Activated CD8-positive, alpha-beta T cell treated with anti-CD3 and anti-CD28 coated beads for 36 hours (primary cell): ENCODE measurements at regions not wholly inside any gene's neighbourhood (a gene's known extent, or its start where the extent isn't known, plus 50 kb on each side); places are given as distances from the start of the nearest gene placed in this dataset.

Experiments
- ATAC-seq: fragments of 200-7000 bp; cut with Tn5 transposase; one replicate; pipeline ENCODE4 v1.10.0; 2021; ENCODE audit warnings: mild to moderate bottlenecking, moderate library complexity
- CTCF ChIA-PET: fragments of 350-600 bp; sonication (Branson Sonifier 250); formaldehyde crosslinking; loops from one replicate; lab custom pipeline; 2021; ENCODE audit warnings: antibody characterized with exemption; lab: Charles Lee
- POLR2A ChIA-PET: fragments of 350-600 bp; sonication (Branson Sonifier 250); formaldehyde crosslinking; loops from one replicate; lab custom pipeline; 2021; ENCODE audit warnings: antibody characterized with exemption; lab: Charles Lee
- DNase-seq: peaks from one replicate; pipeline ENCODE4 v3.0.0-alpha.2; 2020
- H3K27ac Mint-ChIP-seq: one replicate; pipeline ENCODE4 v1.8.0; 2021; ENCODE audit warnings: mild to moderate bottlenecking, mixed read lengths
- H3K27me3 Mint-ChIP-seq: one replicate; pipeline ENCODE4 v1.8.0; 2021; ENCODE audit warnings: mixed read lengths
- H3K36me3 Mint-ChIP-seq: one replicate; pipeline ENCODE4 v1.8.0; 2021; ENCODE audit warnings: low read depth, mixed read lengths
- H3K4me1 Mint-ChIP-seq: one replicate; pipeline ENCODE4 v1.8.0; 2021; ENCODE audit warnings: low read depth, mixed read lengths
- H3K4me3 Mint-ChIP-seq: one replicate; pipeline ENCODE4 v1.8.0; 2021; ENCODE audit warnings: mild to moderate bottlenecking, moderate library complexity, mixed read lengths
- H3K9me3 Mint-ChIP-seq: one replicate; pipeline ENCODE4 v1.8.0; 2021; ENCODE audit warnings: mixed read lengths
- intact Hi-C: fragments of 100-400 bp; cut with micrococcal nuclease; formaldehyde crosslinking; loops from one replicate; pipeline ENCODE4 v1.10.0; 2022
- TF ChIP-seq, protein P1 (sequence below): fragments of 200-600 bp; IDR thresholded peaks from one replicate; pipeline ENCODE4 v1.8.0; 2022; ENCODE audit warnings: antibody characterized with exemption, mild to moderate bottlenecking

DNA sequence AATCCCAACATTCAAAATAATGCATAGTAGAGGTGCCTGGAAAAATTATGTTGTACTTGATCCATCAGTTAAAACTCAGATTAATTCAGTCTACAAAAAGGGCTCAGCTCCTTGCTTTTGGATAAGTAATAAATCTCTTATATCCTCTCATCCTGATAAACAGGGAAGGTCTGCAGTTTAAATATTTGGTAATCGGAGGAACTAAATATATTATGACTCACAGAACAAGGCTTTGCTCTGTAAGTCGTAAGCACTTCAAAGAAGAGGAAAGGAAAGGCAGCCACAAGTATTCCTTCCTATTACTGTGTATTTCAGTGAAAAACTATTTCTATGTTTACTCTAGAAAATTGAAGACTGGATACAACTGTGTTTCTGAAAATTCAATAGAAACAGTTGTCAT lies 757.9 kb downstream of the CDY2B start:
- intact Hi-C loops: no loop called here
- ATAC-seq: no peak
- peaks cover 7% of the 10 kb centered on the region for H3K9me3 Mint-ChIP-seq
- DNase-seq: no peak
- H3K4me1 Mint-ChIP-seq: no peaks in the 10 kb centered on the region
- TF ChIP-seq, protein P1, sequence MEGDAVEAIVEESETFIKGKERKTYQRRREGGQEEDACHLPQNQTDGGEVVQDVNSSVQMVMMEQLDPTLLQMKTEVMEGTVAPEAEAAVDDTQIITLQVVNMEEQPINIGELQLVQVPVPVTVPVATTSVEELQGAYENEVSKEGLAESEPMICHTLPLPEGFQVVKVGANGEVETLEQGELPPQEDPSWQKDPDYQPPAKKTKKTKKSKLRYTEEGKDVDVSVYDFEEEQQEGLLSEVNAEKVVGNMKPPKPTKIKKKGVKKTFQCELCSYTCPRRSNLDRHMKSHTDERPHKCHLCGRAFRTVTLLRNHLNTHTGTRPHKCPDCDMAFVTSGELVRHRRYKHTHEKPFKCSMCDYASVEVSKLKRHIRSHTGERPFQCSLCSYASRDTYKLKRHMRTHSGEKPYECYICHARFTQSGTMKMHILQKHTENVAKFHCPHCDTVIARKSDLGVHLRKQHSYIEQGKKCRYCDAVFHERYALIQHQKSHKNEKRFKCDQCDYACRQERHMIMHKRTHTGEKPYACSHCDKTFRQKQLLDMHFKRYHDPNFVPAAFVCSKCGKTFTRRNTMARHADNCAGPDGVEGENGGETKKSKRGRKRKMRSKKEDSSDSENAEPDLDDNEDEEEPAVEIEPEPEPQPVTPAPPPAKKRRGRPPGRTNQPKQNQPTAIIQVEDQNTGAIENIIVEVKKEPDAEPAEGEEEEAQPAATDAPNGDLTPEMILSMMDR: no peak
- H3K36me3 Mint-ChIP-seq: no peaks in the 10 kb centered on the region
- ChIA-PET CTCF (no interaction called here), POLR2A (no interaction called here)
- H3K27me3 Mint-ChIP-seq: no peaks in the 10 kb centered on the region
- no peak overlapping the region for H3K4me3 Mint-ChIP-seq
- no peak overlapping the region for H3K27ac Mint-ChIP-seq

DNA sequence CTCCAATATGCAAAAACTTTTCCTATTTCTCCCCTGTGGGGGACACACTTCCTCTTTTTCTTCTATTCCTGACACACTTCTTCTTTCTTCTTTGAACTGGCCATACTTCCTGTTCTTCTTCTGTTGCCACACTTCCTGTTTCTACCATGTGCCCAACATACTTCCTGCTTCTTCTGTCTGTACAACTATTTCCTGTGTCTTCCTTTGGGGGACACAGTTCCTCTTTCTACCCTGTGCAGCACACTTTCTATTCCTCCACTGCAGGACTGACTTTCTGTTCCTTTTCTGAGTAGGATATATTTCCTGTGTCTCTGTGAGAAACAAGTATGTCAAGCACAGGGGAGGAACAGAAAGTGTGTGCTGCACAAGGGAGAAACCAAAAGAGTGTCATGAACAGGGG lies 794.7 kb downstream of the CDY2B start:
- ChIA-PET CTCF (no interaction called here), POLR2A (no interaction called here)
- DNase-seq (no peak), ATAC-seq (peak; percentile 49)
- Mint-ChIP-seq H3K4me3 (no peak overlapping the region), H3K9me3 (no peaks in the 10 kb centered on the region), H3K27me3 (no peaks in the 10 kb centered on the region), H3K27ac (no peak overlapping the region), H3K36me3 (no peaks in the 10 kb centered on the region), H3K4me1 (no peaks in the 10 kb centered on the region)
- TF ChIP-seq, protein P1: no peak
- intact Hi-C loops: no loop called here

DNA sequence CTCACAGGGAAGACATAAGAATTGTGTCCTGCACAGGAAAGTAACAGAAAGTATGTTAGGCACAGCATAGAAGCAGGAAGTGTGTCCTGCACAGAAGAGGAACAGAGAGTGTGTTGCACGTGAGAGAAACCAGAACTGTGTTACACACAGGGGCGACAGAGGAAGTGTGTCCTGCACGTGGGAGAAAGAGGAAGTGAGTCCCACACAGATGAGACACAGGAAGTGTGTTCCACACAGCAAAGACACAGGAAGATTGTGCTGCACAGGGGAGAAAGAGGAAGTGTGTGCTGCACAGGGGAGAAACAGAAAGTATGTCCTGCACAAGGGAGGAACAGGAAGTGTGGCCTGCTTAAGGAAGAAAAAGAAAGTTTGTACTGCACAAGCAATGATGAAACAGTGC lies 800.1 kb downstream of the CDY2B start:
- peaks cover 43% of the 10 kb centered on the region for H3K9me3 Mint-ChIP-seq
- DNase-seq (no peak), ATAC-seq (no peak)
- no peaks in the 10 kb centered on the region for H3K27me3 Mint-ChIP-seq
- H3K36me3 Mint-ChIP-seq: peaks cover 38% of the 10 kb centered on the region
- peak overlapping the region; percentile 52 for H3K27ac Mint-ChIP-seq
- H3K4me1 Mint-ChIP-seq: peaks cover 34% of the 10 kb centered on the region
- ChIA-PET POLR2A (no interaction called here), CTCF (no interaction called here)
- TF ChIP-seq, protein P1: no peak
- H3K4me3 Mint-ChIP-seq: no peak overlapping the region
- intact Hi-C loops: no loop called here

DNA sequence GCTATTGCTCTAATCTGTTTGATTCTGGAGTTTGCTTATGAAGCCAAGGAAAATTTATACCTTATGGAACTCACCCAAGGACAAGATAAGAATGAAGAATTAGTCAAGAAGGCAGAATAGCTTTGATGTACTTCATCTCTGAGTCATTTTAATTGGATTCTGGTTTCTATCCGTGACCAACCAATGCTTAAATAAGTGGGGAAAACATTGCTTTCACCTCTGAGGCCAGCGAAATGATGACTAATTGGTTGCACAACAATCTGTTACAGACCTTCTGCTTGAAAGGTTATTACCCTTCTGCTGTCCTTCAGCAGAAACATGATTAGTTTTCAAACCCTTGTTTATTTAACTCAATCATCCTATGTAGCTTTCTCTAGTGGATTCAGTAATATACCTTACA lies 812.7 kb downstream of the CDY2B start:
- Mint-ChIP-seq H3K36me3 (peaks cover 15% of the 10 kb centered on the region), H3K9me3 (peaks cover 18% of the 10 kb centered on the region), H3K4me1 (peaks cover 15% of the 10 kb centered on the region), H3K27ac (no peak overlapping the region), H3K4me3 (no peak overlapping the region), H3K27me3 (no peaks in the 10 kb centered on the region)
- ChIA-PET POLR2A (no interaction called here), CTCF (no interaction called here)
- intact Hi-C loops: no loop called here
- no peak for DNase-seq
- no peak for ATAC-seq
- TF ChIP-seq, protein P1: no peak

DNA sequence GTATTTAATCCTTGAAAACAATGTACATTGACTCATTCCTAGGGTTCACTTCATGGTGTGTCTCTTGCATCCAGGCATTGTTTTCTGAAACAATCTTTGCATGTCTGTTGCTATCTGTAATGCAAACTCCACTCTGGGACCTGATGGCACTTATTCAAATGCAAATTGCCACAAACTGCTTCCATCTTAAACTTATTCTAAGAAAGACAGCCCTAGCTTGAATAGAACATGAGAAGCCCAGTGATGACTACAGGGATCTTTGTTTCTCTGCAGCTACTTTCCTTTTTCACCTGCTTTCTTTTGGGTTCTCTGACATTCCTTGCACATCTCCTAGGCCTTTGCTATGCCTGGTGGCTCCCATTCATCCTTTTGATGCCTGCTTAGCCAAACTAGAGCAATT lies 827.0 kb downstream of the CDY2B start:
- Mint-ChIP-seq H3K27me3 (no peaks in the 10 kb centered on the region), H3K9me3 (peaks cover 3% of the 10 kb centered on the region), H3K4me1 (no peaks in the 10 kb centered on the region), H3K27ac (no peak overlapping the region), H3K4me3 (no peak overlapping the region), H3K36me3 (no peaks in the 10 kb centered on the region)
- POLR2A ChIA-PET: no interaction called here
- DNase-seq (no peak), ATAC-seq (no peak)
- intact Hi-C loops: no loop called here
- CTCF ChIA-PET: no interaction called here
- TF ChIP-seq, protein P1: no peak
